SK-N-SH treated with all-trans-retinoic acid at 6 μM for 48 hours (cell line): ENCODE measurements at regions not wholly inside any gene's neighbourhood (a gene's known extent, or its start where the extent isn't known, plus 50 kb on each side); places are given as distances from the start of the nearest gene placed in this dataset.

Experiments
- ATAC-seq: fragments of 200-7000 bp; cut with Tn5 transposase; 3 replicates; pipeline ENCODE4 v1.9.1; 2020; ENCODE audit warnings: mild to moderate bottlenecking, moderate library complexity
- ARNTL ChIP-seq: fragments of 450-650 bp; formaldehyde crosslinking; IDR thresholded peaks from 2 replicates; pipeline ENCODE4 v1.5.0; 2020; ENCODE audit warnings: low read depth, mild to moderate bottlenecking, moderate library complexity, borderline replicate concordance
- BACH2 ChIP-seq: fragments of 250-450 bp; sonication (Bioruptor Pico); IDR thresholded peaks from 2 replicates; pipeline ENCODE4 v1.9.0; 2021; ENCODE audit warnings: mild to moderate bottlenecking, borderline replicate concordance
- CSRNP3 ChIP-seq: fragments of 250-450 bp; sonication (Bioruptor Pico); IDR thresholded peaks from 2 replicates; pipeline ENCODE4 v1.5.1; 2021; ENCODE audit warnings: mild to moderate bottlenecking, moderate library complexity
- GLIS3 ChIP-seq: fragments of 250-450 bp; sonication (Bioruptor Pico); IDR thresholded peaks from 2 replicates; pipeline ENCODE4 v1.5.0; 2020; ENCODE audit warnings: mild to moderate bottlenecking, moderate library complexity
- ISL1 ChIP-seq: fragments of 250-450 bp; sonication (Bioruptor Pico); IDR thresholded peaks from 2 replicates; pipeline ENCODE4 v2.1.2; 2022; ENCODE audit warnings: mild to moderate bottlenecking, moderate library complexity
- OSR1 ChIP-seq: fragments of 250-450 bp; sonication (Bioruptor Pico); IDR thresholded peaks from 2 replicates; pipeline ENCODE4 v1.8.0; 2022; ENCODE audit warnings: moderate library complexity, mild to moderate bottlenecking, inconsistent platforms
- PPARA ChIP-seq: fragments of 250-450 bp; sonication (Bioruptor Pico); IDR thresholded peaks from 2 replicates; pipeline ENCODE4 v1.5.0; 2020; ENCODE audit warnings: mild to moderate bottlenecking, borderline replicate concordance
- RARB ChIP-seq: fragments of 250-450 bp; sonication (Bioruptor Pico); IDR thresholded peaks from 2 replicates; pipeline ENCODE4 v1.8.0; 2021; ENCODE audit warnings: mild to moderate bottlenecking, moderate library complexity
- SNAI2 ChIP-seq: fragments of 250-450 bp; sonication (Bioruptor Pico); IDR thresholded peaks from 2 replicates; pipeline ENCODE4 v1.5.0; 2020; ENCODE audit warnings: mild to moderate bottlenecking, moderate library complexity
- TCF4 ChIP-seq: fragments of 250-450 bp; sonication (Bioruptor Pico); IDR thresholded peaks from 2 replicates; pipeline ENCODE4 v1.8.0; 2021; ENCODE audit warnings: mild to moderate bottlenecking, moderate library complexity, borderline replicate concordance
- TOX ChIP-seq: fragments of 250-450 bp; sonication (Bioruptor Pico); IDR thresholded peaks from 2 replicates; pipeline ENCODE4 v1.8.0; 2021; ENCODE audit warnings: mild to moderate bottlenecking, moderate library complexity, borderline replicate concordance
- ZC3H10 ChIP-seq: fragments of 250-450 bp; sonication (Bioruptor Pico); IDR thresholded peaks from 2 replicates; pipeline ENCODE4 v1.5.1; 2021; ENCODE audit warnings: mild to moderate bottlenecking, moderate library complexity
- ZFP3 ChIP-seq: fragments of 250-450 bp; sonication (Bioruptor Pico); IDR thresholded peaks from 2 replicates; pipeline ENCODE4 v1.5.0; 2020; ENCODE audit warnings: mild to moderate bottlenecking, moderate library complexity
- ZFP30 ChIP-seq: fragments of 450-650 bp; formaldehyde crosslinking; IDR thresholded peaks from 2 replicates; pipeline ENCODE4 v1.5.0; 2022; ENCODE audit warnings: mild to moderate bottlenecking, moderate library complexity
- ZNF565 ChIP-seq: fragments of 450-650 bp; formaldehyde crosslinking; conservative IDR thresholded peaks from 2 replicates; pipeline ENCODE4 v1.5.0; 2020; ENCODE audit warnings: low read depth, mild to moderate bottlenecking, moderate library complexity
- ZNF70 ChIP-seq: fragments of 450-650 bp; formaldehyde crosslinking; IDR thresholded peaks from 2 replicates; pipeline ENCODE4 v1.5.0; 2020; ENCODE audit warnings: mild to moderate bottlenecking, moderate library complexity
- ZNF8 ChIP-seq: fragments of 450-650 bp; formaldehyde crosslinking; IDR thresholded peaks from 2 replicates; pipeline ENCODE4 v1.5.0; 2020; ENCODE audit warnings: mild to moderate bottlenecking, moderate library complexity
- TF ChIP-seq, protein P1 (sequence below): fragments of 250-450 bp; sonication (Bioruptor Pico); IDR thresholded peaks from 2 replicates; pipeline ENCODE4 v1.5.0; 2020; ENCODE audit warnings: mild to moderate bottlenecking, moderate library complexity
- TF ChIP-seq, protein P2 (sequence below): fragments of 250-450 bp; sonication (Bioruptor Pico); IDR thresholded peaks from 2 replicates; pipeline ENCODE4 v1.8.0; 2021; ENCODE audit warnings: low read depth, mild to moderate bottlenecking, moderate library complexity, borderline replicate concordance
- TF ChIP-seq, protein P3 (sequence below): fragments of 250-450 bp; sonication (Bioruptor Pico); IDR thresholded peaks from 2 replicates; pipeline ENCODE4 v1.5.1; 2020; ENCODE audit warnings: low read depth, mild to moderate bottlenecking, moderate library complexity
- TF ChIP-seq, protein P4 (sequence below): fragments of 250-450 bp; sonication (Bioruptor Pico); IDR thresholded peaks from 2 replicates; pipeline ENCODE4 v1.8.0; 2020; ENCODE audit warnings: mild to moderate bottlenecking, moderate library complexity, borderline replicate concordance

DNA sequence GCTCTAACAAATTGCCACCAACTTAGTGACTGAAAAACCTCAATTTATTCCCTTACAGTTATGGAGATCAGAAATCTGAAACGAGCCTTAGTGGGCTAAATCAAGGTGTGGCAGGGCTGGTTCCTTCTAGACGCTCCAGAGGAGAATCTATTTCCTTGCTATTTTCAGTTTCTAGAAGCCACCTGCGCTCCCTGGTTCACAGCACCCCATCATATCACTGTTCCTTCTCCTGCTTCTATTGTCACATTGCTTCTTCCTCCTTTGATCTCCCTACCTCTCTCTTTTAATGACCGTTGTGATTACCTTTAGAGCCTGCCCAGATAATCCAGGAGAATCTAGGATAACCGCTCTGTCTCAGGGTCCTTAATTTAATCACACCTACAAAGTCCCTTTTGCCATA lies 596.6 kb downstream of the PLCL1 start:
- TF ChIP-seq CSRNP3 (no peak), PPARA (CRISPR knock-in tag) (no peak), TCF4 (CRISPR knock-in tag) (no peak), GLIS3 (CRISPR knock-in tag) (no peak), ZNF70 (no peak)
- TF ChIP-seq, protein P1, sequence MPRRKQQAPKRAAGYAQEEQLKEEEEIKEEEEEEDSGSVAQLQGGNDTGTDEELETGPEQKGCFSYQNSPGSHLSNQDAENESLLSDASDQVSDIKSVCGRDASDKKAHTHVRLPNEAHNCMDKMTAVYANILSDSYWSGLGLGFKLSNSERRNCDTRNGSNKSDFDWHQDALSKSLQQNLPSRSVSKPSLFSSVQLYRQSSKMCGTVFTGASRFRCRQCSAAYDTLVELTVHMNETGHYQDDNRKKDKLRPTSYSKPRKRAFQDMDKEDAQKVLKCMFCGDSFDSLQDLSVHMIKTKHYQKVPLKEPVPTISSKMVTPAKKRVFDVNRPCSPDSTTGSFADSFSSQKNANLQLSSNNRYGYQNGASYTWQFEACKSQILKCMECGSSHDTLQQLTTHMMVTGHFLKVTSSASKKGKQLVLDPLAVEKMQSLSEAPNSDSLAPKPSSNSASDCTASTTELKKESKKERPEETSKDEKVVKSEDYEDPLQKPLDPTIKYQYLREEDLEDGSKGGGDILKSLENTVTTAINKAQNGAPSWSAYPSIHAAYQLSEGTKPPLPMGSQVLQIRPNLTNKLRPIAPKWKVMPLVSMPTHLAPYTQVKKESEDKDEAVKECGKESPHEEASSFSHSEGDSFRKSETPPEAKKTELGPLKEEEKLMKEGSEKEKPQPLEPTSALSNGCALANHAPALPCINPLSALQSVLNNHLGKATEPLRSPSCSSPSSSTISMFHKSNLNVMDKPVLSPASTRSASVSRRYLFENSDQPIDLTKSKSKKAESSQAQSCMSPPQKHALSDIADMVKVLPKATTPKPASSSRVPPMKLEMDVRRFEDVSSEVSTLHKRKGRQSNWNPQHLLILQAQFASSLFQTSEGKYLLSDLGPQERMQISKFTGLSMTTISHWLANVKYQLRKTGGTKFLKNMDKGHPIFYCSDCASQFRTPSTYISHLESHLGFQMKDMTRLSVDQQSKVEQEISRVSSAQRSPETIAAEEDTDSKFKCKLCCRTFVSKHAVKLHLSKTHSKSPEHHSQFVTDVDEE (CRISPR knock-in tag), result no peak
- TF ChIP-seq, protein P2, sequence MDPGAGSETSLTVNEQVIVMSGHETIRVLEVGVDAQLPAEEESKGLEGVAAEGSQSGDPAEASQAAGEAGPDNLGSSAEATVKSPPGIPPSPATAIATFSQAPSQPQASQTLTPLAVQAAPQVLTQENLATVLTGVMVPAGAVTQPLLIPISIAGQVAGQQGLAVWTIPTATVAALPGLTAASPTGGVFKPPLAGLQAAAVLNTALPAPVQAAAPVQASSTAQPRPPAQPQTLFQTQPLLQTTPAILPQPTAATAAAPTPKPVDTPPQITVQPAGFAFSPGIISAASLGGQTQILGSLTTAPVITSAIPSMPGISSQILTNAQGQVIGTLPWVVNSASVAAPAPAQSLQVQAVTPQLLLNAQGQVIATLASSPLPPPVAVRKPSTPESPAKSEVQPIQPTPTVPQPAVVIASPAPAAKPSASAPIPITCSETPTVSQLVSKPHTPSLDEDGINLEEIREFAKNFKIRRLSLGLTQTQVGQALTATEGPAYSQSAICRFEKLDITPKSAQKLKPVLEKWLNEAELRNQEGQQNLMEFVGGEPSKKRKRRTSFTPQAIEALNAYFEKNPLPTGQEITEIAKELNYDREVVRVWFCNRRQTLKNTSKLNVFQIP (CRISPR knock-in tag), result no peak
- no peak for ATAC-seq

DNA sequence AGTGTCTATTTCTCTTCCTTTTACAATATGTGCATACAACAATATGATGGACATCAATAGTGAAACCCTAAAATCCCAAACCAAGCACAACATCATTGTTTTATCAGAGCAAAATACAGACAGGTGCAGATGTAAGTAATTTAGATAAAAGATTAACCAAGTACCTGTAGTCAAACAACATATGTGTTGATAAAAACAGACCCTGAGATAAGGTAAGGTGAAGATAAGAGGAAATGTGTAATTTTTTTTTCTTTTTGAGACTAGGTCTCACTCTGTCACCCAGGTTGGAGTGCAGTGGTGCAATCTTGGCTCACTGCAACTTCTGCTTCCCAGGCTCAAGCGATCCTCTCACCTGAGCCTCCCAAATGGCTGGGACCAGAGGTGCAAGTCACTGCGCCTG lies 589.8 kb downstream of the PLCL1 start:
- no peak for ATAC-seq
- TF ChIP-seq ISL1 (CRISPR knock-in tag), result no peak
- TF ChIP-seq, all 23 proteins: peak for 0

DNA sequence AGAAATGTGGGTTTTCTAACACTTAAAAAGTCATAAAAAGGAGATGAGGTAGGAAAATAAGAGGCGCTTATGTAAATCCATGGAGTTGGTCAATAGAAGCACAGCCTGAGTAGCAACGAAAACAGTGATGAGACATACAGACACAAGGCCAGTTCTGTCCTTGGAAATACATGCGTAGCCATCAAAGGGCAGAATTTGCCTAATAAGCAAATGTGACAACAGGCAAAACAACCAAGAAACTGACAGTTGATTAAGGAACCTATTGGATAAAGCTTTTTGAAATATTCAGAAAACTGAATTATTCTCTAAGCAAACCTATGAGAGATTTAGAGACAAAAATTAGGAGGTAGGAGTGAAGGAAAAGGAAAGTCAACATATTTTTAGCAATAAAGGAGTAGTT lies 586.3 kb downstream of the PLCL1 start:
- no peak for ATAC-seq
- TF ChIP-seq OSR1, result no peak
- TF ChIP-seq SNAI2 (CRISPR knock-in tag), result no peak

DNA sequence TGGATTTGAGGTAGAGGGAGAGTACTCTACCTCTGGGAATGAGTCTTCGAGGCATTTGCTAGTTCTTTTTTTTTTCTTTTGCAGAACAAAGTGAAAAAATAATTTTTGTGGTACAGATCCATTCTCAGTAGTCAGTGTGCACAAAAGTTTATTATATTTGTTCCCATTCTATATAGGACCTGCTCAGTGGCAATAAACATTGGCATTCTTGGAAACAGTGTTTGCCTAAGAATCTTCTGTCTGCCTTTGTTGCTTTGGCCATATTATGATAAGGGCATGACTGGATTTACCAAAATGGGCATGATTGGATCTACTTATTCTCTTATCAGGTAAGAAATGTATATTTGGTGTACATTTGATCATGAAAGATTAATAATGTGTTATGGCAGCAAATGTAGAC lies 583.3 kb downstream of the PLCL1 start:
- no peak for ATAC-seq
- TF ChIP-seq ZFP3 (CRISPR knock-in tag) (no peak), CSRNP3 (no peak), ISL1 (CRISPR knock-in tag) (no peak), SNAI2 (CRISPR knock-in tag) (no peak), ZNF8 (CRISPR knock-in tag) (no peak), BACH2 (CRISPR knock-in tag) (no peak), ZFP30 (no peak), TOX (CRISPR knock-in tag) (no peak), ZC3H10 (CRISPR knock-in tag) (no peak), ARNTL (CRISPR knock-in tag) (no peak), RARB (CRISPR knock-in tag) (no peak), GLIS3 (CRISPR knock-in tag) (no peak), ZNF70 (no peak), ZNF565 (CRISPR knock-in tag) (no peak)
- TF ChIP-seq, protein P3, sequence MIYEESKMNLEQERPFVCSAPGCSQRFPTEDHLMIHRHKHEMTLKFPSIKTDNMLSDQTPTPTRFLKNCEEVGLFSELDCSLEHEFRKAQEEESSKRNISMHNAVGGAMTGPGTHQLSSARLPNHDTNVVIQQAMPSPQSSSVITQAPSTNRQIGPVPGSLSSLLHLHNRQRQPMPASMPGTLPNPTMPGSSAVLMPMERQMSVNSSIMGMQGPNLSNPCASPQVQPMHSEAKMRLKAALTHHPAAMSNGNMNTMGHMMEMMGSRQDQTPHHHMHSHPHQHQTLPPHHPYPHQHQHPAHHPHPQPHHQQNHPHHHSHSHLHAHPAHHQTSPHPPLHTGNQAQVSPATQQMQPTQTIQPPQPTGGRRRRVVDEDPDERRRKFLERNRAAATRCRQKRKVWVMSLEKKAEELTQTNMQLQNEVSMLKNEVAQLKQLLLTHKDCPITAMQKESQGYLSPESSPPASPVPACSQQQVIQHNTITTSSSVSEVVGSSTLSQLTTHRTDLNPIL (CRISPR knock-in tag), result no peak
- TF ChIP-seq, protein P4, sequence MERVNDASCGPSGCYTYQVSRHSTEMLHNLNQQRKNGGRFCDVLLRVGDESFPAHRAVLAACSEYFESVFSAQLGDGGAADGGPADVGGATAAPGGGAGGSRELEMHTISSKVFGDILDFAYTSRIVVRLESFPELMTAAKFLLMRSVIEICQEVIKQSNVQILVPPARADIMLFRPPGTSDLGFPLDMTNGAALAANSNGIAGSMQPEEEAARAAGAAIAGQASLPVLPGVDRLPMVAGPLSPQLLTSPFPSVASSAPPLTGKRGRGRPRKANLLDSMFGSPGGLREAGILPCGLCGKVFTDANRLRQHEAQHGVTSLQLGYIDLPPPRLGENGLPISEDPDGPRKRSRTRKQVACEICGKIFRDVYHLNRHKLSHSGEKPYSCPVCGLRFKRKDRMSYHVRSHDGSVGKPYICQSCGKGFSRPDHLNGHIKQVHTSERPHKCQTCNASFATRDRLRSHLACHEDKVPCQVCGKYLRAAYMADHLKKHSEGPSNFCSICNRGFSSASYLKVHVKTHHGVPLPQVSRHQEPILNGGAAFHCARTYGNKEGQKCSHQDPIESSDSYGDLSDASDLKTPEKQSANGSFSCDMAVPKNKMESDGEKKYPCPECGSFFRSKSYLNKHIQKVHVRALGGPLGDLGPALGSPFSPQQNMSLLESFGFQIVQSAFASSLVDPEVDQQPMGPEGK (CRISPR knock-in tag), result no peak
- TF ChIP-seq, protein P1 (CRISPR knock-in tag), result no peak
- TF ChIP-seq, protein P2 (CRISPR knock-in tag), result no peak
